ENCODE measurements at regions not wholly inside any gene's neighbourhood (a gene's known extent, or its start where the extent isn't known, plus 50 kb on each side); places are given as distances from the start of the nearest gene placed in this dataset.
"Not testable (repeated sequence)": the region's sequence is repeated elsewhere in the genome, so short reads cannot be mapped to it uniquely, and the experiment has no call there.

DNA sequence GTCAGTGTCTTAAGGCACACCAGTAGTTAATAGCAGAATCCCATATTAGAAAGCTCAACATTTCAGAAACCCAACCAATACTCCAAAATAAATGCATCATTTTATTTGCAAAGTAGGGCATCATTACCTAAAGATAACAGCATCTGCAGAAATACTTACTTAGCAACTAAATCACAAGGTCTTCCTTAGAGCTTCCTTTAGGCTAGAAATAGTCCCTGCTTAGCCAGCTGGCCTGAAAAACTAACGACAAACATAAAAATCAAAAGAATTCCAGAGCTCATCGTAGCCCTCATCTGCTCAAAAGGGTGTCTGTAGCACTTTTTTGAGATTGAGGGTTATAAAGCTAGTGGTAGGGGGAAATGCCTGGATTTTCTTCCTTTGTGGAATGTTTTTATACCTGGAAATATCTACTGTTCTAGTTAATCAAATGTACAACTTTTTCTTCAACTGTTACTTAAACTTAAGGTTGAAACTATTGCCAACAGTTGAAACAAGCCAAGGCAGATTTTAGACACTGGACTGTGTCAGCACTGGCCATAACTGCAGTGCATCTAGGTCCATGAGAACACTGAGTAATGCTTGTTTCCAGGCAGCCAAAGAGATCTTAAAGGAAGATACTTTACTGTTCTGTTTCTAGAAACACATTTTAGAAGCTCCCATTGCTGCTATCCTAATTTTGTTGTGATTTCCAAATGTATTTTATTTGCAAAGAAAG lies 129.4 kb upstream of the RASA1 start:
- H3K27me3 ChIP-seq: no peaks in the 10 kb centered on the region
- H3K4me3 ChIP-seq: no peak overlapping the region
- intact Hi-C loops (cut with DNase I; ENCODE audit: low total_unique reads): no loop called here
- no peak for DNase-seq (ENCODE audit: low spot score in 2 of 2)
- H3K36me3 ChIP-seq: no peaks in the 10 kb centered on the region
- TF ChIP-seq CTCF (IDR thresholded peaks at IDR 0.05) (no peak), POLR2A (IDR thresholded peaks at IDR 0.05) (no peak)
- no peaks in the 10 kb centered on the region for H3K9me3 ChIP-seq
- H3K27ac ChIP-seq: peak overlapping the region in 1 of 2 donors; percentile 46
- no peaks in the 10 kb centered on the region for H3K4me1 ChIP-seq

DNA sequence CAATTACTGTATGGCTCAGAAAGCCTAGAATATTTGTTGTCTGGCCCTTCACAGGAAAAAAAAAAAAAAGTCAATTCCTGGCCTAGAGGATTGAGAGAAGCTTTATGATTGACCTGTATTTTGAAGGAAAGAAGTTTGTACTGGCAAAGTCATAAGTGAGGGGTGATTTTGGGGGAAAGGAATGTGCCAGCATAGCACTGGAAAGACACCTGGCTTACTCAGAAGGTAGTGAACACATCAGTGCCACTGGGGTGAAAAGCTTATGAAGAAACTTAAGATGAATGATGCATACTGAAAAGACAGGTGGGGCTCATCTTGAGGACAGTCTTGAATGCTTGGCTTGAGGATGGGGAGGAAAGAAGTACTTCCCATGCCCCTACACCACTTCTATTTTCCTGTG lies 127.9 kb upstream of the RASA1 start:
- intact Hi-C loops (cut with DNase I; ENCODE audit: low total_unique reads): no loop called here
- Histone ChIP-seq H3K27ac (no peak overlapping the region), H3K9me3 (no peaks in the 10 kb centered on the region), H3K4me1 (no peaks in the 10 kb centered on the region), H3K4me3 (no peak overlapping the region), H3K36me3 (no peaks in the 10 kb centered on the region), H3K27me3 (no peaks in the 10 kb centered on the region)
- TF ChIP-seq POLR2A (IDR thresholded peaks at IDR 0.05) (no peak), CTCF (IDR thresholded peaks at IDR 0.05) (no peak), POLR2AphosphoS5 (IDR thresholded peaks at IDR 0.05) (no peak)
- DNase-seq (ENCODE audit: low spot score in 2 of 2): no peak

GRCh38 chr5:87141544-87141943 lies 126.1 kb upstream of the RASA1 start:
- Histone ChIP-seq H3K36me3 (no peaks in the 10 kb centered on the region), H3K4me3 (no peak overlapping the region), H3K27me3 (no peaks in the 10 kb centered on the region), H3K9me3 (no peaks in the 10 kb centered on the region), H3K27ac (no peak overlapping the region), H3K4me1 (no peaks in the 10 kb centered on the region)
- TF ChIP-seq CTCF (IDR thresholded peaks at IDR 0.05) (no peak), POLR2A (IDR thresholded peaks at IDR 0.05) (no peak), POLR2AphosphoS5 (IDR thresholded peaks at IDR 0.05) (no peak)
- intact Hi-C loops (cut with DNase I; ENCODE audit: low total_unique reads): no loop called here
- no peak for DNase-seq (ENCODE audit: low spot score in 2 of 2)

DNA sequence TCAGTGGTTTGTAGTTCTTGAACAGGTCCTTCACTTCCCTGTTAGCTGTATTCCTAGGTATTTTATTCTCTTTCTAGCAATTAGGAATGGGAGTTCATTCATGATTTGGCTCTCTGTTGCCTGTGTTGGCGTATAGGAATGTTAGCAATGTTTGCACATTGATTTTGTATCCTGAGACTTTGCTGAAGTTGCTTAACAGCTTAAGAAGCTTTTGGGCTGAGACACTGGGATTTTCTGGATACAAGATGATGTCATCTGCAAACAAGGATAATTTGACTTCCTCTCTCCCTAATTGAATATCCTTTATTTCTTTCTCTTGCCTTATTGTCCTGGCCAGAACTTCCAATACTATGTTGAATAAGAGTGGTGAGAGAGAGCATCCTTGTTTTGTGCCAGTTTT lies 121.8 kb upstream of the RASA1 start:
- intact Hi-C loops (cut with DNase I; ENCODE audit: low total_unique reads); H3K4me3 ChIP-seq; DNase-seq (ENCODE audit: low spot score in 2 of 2); H3K27ac ChIP-seq; H3K4me1 ChIP-seq; H3K36me3 ChIP-seq; H3K27me3 ChIP-seq; H3K9me3 ChIP-seq: not testable (repeated sequence)

DNA sequence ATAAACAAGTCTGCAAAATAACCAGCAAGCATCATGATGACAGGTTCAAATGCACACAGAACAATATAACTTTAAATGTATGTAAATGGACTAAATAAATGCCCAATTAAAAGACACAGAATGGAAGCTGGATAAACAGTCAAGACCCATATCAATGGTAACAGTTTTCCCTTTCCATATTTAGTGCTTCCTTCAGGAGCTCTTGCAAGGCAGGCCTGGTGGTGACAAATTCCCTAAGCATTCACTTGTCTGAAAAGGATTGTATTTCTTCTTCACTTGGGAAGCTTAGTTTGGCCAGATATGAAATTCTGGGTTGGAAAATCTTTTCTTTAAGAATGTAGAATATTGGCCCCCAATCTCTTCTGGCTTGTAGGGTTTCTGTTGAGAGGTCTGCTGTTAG lies 120.2 kb upstream of the RASA1 start:
- no peaks in the 10 kb centered on the region for H3K27me3 ChIP-seq
- TF ChIP-seq CTCF (IDR thresholded peaks at IDR 0.05) (no peak), POLR2AphosphoS5 (IDR thresholded peaks at IDR 0.05) (no peak), POLR2A (IDR thresholded peaks at IDR 0.05) (no peak)
- H3K9me3 ChIP-seq: no peaks in the 10 kb centered on the region
- no peak overlapping the region for H3K27ac ChIP-seq
- H3K36me3 ChIP-seq: no peaks in the 10 kb centered on the region
- intact Hi-C loops (cut with DNase I; ENCODE audit: low total_unique reads): no loop called here
- no peaks in the 10 kb centered on the region for H3K4me1 ChIP-seq
- no peak overlapping the region for H3K4me3 ChIP-seq
- no peak for DNase-seq (ENCODE audit: low spot score in 2 of 2)

DNA sequence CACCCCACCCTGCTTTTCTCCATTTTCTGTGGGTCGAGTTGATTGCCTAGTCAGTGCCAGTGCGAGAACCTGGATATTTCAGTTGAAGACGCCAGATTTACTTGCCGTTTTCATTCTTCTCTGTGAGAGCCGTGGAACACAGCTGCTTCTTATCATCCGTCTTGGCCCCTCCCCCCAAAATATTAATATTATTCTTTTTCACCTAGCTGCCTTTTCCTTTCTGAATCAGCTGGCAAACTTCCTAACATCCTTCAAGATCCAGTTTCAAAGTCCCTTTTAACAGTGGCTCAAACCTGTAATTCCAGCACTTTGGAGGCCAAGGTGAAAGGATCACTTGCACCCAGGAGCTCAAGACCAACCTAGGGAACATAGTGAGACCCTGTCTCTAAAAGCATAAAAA lies 117.1 kb upstream of the RASA1 start:
- no peak for DNase-seq (ENCODE audit: low spot score in 2 of 2)
- H3K36me3 ChIP-seq: no peaks in the 10 kb centered on the region
- TF ChIP-seq CTCF (IDR thresholded peaks at IDR 0.05) (no peak), POLR2A (IDR thresholded peaks at IDR 0.05) (no peak)
- H3K27ac ChIP-seq: no peak overlapping the region
- H3K4me1 ChIP-seq: no peaks in the 10 kb centered on the region
- no peaks in the 10 kb centered on the region for H3K27me3 ChIP-seq
- intact Hi-C loops (cut with DNase I; ENCODE audit: low total_unique reads): no loop called here
- H3K4me3 ChIP-seq: no peak overlapping the region
- H3K9me3 ChIP-seq: no peaks in the 10 kb centered on the region

Measured in breast epithelium (tissue), 4 donors.